Ovary (tissue), 7 donors: ENCODE measurements at regions not wholly inside any gene's neighbourhood (a gene's known extent, or its start where the extent isn't known, plus 50 kb on each side); places are given as distances from the start of the nearest gene placed in this dataset.

Experiments used
- DNase-seq, 5 donors: peaks; one replicate each; pipeline ENCODE4 v3.0.0-alpha.2; 2019 to 2020
- H3K27ac ChIP-seq, 2 donors: fragments of 200-600 bp; one replicate each; pipeline versions ENCODE4 v1.5.1 to v1.8.0; 2019 to 2022
- H3K27me3 ChIP-seq: fragments of 200-600 bp; one replicate; pipeline ENCODE4 v1.8.0; 2022
- H3K36me3 ChIP-seq: fragments of 200-600 bp; sonication (generic); one replicate; pipeline ENCODE4 v1.5.1; 2019
- H3K4me1 ChIP-seq: one replicate; pipeline ENCODE4 v1.8.1; 2013; ENCODE audit warnings: mild to moderate bottlenecking, moderate library complexity; ENCODE audit not compliant: insufficient read depth
- H3K4me3 ChIP-seq: fragments of 200-600 bp; sonication (generic); one replicate; pipeline ENCODE4 v1.5.1; 2017
- H3K9me3 ChIP-seq, 2 donors: fragments of 200-600 bp in 1 of 2; sonication (generic) in 1 of 2; one replicate each; pipeline versions ENCODE4 v1.5.1 to v1.8.1; 2013 to 2019; ENCODE audit warnings: mild to moderate bottlenecking in 1 of 2, moderate library complexity in 1 of 2
- EP300 ChIP-seq: sonication (generic); formaldehyde crosslinking; IDR thresholded peaks from one replicate; pipeline ENCODE4 v1.6.1; 2017; ENCODE audit warnings: antibody characterized with exemption
- POLR2A ChIP-seq: fragments of 450-650 bp; IDR thresholded peaks from one replicate; pipeline ENCODE4 v1.6.1; 2017; ENCODE audit warnings: antibody characterized with exemption, mild to moderate bottlenecking, moderate library complexity
- WGBS, 3 donors: extraction: QIAGEN DNeasy Blood & Tissue Kit in 1 of 3; methylation state at CpG; one replicate each; pipeline versions ENCODE4 v1.1.5 to v1.1.7; 2013 to 2017; 5-methylcytosine and 5-hydroxymethylcytosine counted together
- intact Hi-C, 4 donors: fragments of 100-400 bp; cut with DNase I; formaldehyde crosslinking; loops; one replicate each; pipeline versions ENCODE4 v1.11.0 to v1.15.1; 2022 to 2023
- TF ChIP-seq, protein P1 (sequence below), 3 donors: fragments of 450-650 bp in 2 of 3; fragments of 200-600 bp in 1 of 3; IDR thresholded peaks; one replicate each; pipeline versions ENCODE4 v1.5.1 to v1.8.0; 2016 to 2022; ENCODE audit warnings: antibody characterized with exemption in 3 of 3, mild to moderate bottlenecking in 1 of 3
- donor health status: DM: no; HTN: no; CAD: no; lungs with moderate emphysema.
- donor health status: DM: no; HTN: no; CAD: no.
- donor health status: Bipolar disorder and iron deficiency.
- donor health status: DM: no; HTN: no; CAD: no.
- donor health status: DM: yes; HTN: yes; CAD: no.

DNA sequence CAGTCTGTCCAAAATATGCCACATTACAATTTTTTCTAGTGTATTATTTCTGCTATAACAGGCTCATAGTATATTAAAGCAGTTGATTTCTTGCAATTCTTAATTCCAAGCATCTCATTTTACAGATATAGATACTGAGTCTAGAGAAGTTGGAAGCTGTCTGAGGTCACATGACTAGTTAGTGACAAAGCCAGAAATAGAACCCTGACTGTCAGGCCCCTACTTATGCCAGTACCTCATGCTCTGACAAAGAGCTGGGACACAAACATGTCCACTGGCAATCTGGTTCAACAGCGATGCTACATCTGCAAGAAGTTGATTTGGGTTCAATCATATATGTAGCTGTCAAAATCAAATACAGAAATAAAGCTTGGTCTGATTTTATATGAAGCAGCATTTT, 750.4 kb upstream of the FAM98A start:
- TF ChIP-seq EP300 (no peak), POLR2A (no peak)
- TF ChIP-seq, protein P1, sequence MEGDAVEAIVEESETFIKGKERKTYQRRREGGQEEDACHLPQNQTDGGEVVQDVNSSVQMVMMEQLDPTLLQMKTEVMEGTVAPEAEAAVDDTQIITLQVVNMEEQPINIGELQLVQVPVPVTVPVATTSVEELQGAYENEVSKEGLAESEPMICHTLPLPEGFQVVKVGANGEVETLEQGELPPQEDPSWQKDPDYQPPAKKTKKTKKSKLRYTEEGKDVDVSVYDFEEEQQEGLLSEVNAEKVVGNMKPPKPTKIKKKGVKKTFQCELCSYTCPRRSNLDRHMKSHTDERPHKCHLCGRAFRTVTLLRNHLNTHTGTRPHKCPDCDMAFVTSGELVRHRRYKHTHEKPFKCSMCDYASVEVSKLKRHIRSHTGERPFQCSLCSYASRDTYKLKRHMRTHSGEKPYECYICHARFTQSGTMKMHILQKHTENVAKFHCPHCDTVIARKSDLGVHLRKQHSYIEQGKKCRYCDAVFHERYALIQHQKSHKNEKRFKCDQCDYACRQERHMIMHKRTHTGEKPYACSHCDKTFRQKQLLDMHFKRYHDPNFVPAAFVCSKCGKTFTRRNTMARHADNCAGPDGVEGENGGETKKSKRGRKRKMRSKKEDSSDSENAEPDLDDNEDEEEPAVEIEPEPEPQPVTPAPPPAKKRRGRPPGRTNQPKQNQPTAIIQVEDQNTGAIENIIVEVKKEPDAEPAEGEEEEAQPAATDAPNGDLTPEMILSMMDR (IDR thresholded peaks at IDR 0.05) = no peak
- no peak for DNase-seq
- H3K27ac ChIP-seq = no peak overlapping the region
- no peaks in the 10 kb centered on the region for H3K4me1 ChIP-seq
- WGBS, 3 donors = 90 to 95% (median 90%) methylated on average over 1 of the region's 1 CpG
- H3K9me3 ChIP-seq = no peaks in the 10 kb centered on the region
- intact Hi-C loops = no loop called here
- H3K4me3 ChIP-seq = no peak overlapping the region
- H3K36me3 ChIP-seq = no peaks in the 10 kb centered on the region
- H3K27me3 ChIP-seq = no peaks in the 10 kb centered on the region

DNA sequence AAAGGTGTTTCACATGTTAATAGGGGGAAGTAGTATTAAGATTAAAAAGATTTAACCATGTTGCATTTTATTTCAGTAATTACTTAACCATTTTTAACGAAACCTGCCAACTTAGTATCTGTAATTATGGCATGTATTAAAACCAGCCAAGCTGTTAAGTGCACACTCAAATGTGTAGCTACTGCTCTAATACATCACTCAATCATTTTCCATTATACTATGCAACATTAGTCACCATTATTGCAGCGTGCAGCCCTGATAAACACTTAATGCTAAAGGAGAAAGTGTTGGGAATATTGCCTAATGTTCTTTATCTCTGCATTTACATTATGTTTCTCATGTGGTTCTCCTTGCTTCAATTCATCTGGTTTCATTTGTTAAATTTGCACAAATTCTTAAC, 745.9 kb upstream of the FAM98A start:
- H3K36me3 ChIP-seq = no peaks in the 10 kb centered on the region
- H3K9me3 ChIP-seq = no peaks in the 10 kb centered on the region
- intact Hi-C loops = no loop called here
- no peak for DNase-seq
- 87 to 90% (median 89%) methylated on average over 2 of the region's 2 CpGs for WGBS, 3 donors
- H3K27me3 ChIP-seq = no peaks in the 10 kb centered on the region
- no peak for TF ChIP-seq EP300
- TF ChIP-seq, protein P1 (IDR thresholded peaks at IDR 0.05) = no peak
- TF ChIP-seq POLR2A = no peak
- H3K4me3 ChIP-seq = no peak overlapping the region
- H3K27ac ChIP-seq = no peak overlapping the region
- no peaks in the 10 kb centered on the region for H3K4me1 ChIP-seq

DNA sequence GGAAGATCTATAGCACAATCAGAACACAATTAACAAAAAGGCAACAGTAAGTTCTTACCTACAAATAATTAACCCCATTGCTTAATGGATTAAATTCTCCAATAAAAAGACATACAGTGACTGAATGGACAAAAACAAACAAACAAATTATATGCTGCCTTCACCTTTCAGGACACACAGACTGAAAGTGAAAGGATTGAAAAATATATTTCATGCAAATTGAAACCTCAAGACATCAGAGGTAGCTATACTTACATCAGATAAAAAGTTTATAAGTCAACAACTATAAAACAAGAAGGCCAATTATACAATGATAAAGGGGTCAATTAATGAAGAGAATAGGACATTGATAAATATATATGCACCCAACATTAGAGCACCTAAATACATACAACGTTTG, 741.2 kb upstream of the FAM98A start:
- 41 to 74% (median 65%) methylated on average over 1 of the region's 1 CpG for WGBS, 3 donors
- no peak for DNase-seq
- H3K36me3 ChIP-seq = no peaks in the 10 kb centered on the region
- no peaks in the 10 kb centered on the region for H3K4me1 ChIP-seq
- no peaks in the 10 kb centered on the region for H3K9me3 ChIP-seq
- intact Hi-C loops = no loop called here
- H3K27ac ChIP-seq = no peak overlapping the region
- no peak overlapping the region for H3K4me3 ChIP-seq
- no peaks in the 10 kb centered on the region for H3K27me3 ChIP-seq
- TF ChIP-seq POLR2A = no peak
- TF ChIP-seq, protein P1 (IDR thresholded peaks at IDR 0.05) = no peak
- no peak for TF ChIP-seq EP300

DNA sequence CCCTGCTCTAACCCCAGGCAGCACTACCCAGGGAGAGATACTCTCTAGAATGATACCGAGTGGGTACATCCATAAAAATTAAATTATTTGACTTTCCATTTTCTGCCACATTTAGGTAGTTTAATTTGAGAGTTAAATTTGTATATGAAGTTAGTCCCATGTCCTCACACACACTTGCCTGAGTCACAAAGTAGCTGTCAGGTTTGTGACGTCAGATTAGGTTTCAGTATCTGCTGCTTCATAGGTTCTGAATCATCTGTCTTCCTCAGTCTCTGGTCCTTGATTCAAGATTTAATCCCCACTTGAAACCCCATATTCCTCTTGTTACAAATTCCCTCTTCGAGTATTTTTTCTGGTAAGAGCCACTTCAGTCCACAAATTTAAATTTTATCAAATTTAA, 738.6 kb upstream of the FAM98A start:
- Histone ChIP-seq H3K36me3 (no peaks in the 10 kb centered on the region), H3K4me3 (no peak overlapping the region), H3K27ac (no peak overlapping the region), H3K4me1 (no peaks in the 10 kb centered on the region), H3K9me3 (no peaks in the 10 kb centered on the region), H3K27me3 (no peaks in the 10 kb centered on the region)
- WGBS, 3 donors = 88 to 92% (median 90%) methylated on average over 3 of the region's 3 CpGs
- TF ChIP-seq, protein P1 (IDR thresholded peaks at IDR 0.05) = no peak
- TF ChIP-seq POLR2A (no peak), EP300 (no peak)
- DNase-seq = no peak
- intact Hi-C loops = no loop called here

DNA sequence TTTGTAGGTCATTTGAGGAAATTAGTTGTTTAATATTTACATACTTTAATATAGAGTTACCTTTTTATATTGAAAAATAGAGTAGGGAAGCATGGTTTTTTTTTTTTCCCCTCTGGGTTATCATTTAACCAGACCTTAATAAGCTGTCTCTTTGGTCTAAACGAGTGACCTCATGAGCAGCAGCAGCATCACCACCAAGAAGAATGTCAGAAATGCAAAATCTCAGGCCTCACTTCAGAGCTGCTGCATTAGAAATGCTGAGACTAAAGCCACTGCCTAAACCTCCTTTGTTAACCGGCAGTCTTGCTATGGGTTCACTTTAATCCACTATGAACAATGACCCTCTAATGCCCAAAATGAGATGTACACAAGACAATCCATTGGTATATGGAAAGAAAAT, 733.7 kb upstream of the FAM98A start:
- intact Hi-C loops = no loop called here
- H3K4me3 ChIP-seq = no peak overlapping the region
- no peak for DNase-seq
- no peaks in the 10 kb centered on the region for H3K4me1 ChIP-seq
- no peaks in the 10 kb centered on the region for H3K27me3 ChIP-seq
- no peak overlapping the region for H3K27ac ChIP-seq
- WGBS, 3 donors = 50 to 63% (median 56%) methylated on average over 2 of the region's 2 CpGs
- no peaks in the 10 kb centered on the region for H3K9me3 ChIP-seq
- H3K36me3 ChIP-seq = no peaks in the 10 kb centered on the region
- TF ChIP-seq EP300 = no peak
- TF ChIP-seq, protein P1 (IDR thresholded peaks at IDR 0.05) = no peak
- no peak for TF ChIP-seq POLR2A
